GM23338 (cell line): ENCODE measurements at regions not wholly inside any gene's neighbourhood (a gene's known extent, or its start where the extent isn't known, plus 50 kb on each side); places are given as distances from the start of the nearest gene placed in this dataset.

Experiments
- ATAC-seq: fragments of 200-7000 bp; cut with Tn5 transposase; 3 replicates; pipeline ENCODE4 v1.9.1; 2020
- DNase-seq: peaks from one replicate; pipeline ENCODE4 v3.0.0-alpha.2; 2015; ENCODE audit warnings: low spot score
- H2AFZ ChIP-seq: fragments of 200-600 bp; sonication (generic); 2 replicates; pipeline ENCODE4 v1.8.0; 2016; ENCODE audit warnings: antibody characterized with exemption, mild to moderate bottlenecking, moderate library complexity
- H3F3A ChIP-seq: fragments of 200-600 bp; sonication (generic); replicated peaks from 2 replicates; pipeline ENCODE4 v1.8.0; 2017; ENCODE audit warnings: antibody characterized with exemption, mixed run types, low read depth
- H3K27ac ChIP-seq: fragments of 200-600 bp; sonication (generic); 2 replicates; pipeline ENCODE4 v1.6.1; 2016; ENCODE audit warnings: low read depth
- H3K27me3 ChIP-seq: fragments of 200-600 bp; sonication (generic); 2 replicates; pipeline ENCODE4 v1.8.0; 2016; ENCODE audit warnings: mild to moderate bottlenecking, mixed run types, moderate library complexity; ENCODE audit not compliant: insufficient read depth
- H3K36me3 ChIP-seq: fragments of 200-600 bp; sonication (generic); 2 replicates; pipeline ENCODE4 v1.8.0; 2016; ENCODE audit warnings: mild to moderate bottlenecking; ENCODE audit not compliant: insufficient read depth
- H3K4me1 ChIP-seq: fragments of 200-600 bp; sonication (generic); 2 replicates; pipeline ENCODE4 v1.8.0; 2016; ENCODE audit warnings: mild to moderate bottlenecking, moderate library complexity; ENCODE audit not compliant: insufficient read depth
- H3K4me2 ChIP-seq: fragments of 200-600 bp; sonication (generic); 2 replicates; pipeline ENCODE4 v1.7.1; 2017; ENCODE audit warnings: mixed run types
- H3K4me3 ChIP-seq: fragments of 200-600 bp; sonication (generic); 2 replicates; pipeline ENCODE4 v1.6.1; 2016; ENCODE audit warnings: mixed run types
- H3K79me2 ChIP-seq: fragments of 200-600 bp; sonication (generic); replicated peaks from 2 replicates; pipeline ENCODE4 v1.8.0; 2017; ENCODE audit warnings: mild to moderate bottlenecking; ENCODE audit not compliant: insufficient read depth
- H3K9me2 ChIP-seq: fragments of 200-600 bp; sonication (generic); 2 replicates; pipeline ENCODE4 v1.8.0; 2017; ENCODE audit not compliant: insufficient read depth
- H4K20me1 ChIP-seq: fragments of 200-600 bp; sonication (generic); replicated peaks from 2 replicates; pipeline ENCODE4 v1.8.0; 2017; ENCODE audit warnings: mild to moderate bottlenecking; ENCODE audit not compliant: insufficient read depth
- H3K27ac Mint-ChIP-seq: 2 replicates; pipeline ENCODE4 v1.8.0; 2020; ENCODE audit warnings: inconsistent platforms, mild to moderate bottlenecking, moderate library complexity, mixed read lengths
- H3K27me3 Mint-ChIP-seq: 3 replicates; pipeline ENCODE4 v1.8.0; 2022; ENCODE audit warnings: low read depth, mild to moderate bottlenecking, moderate library complexity, mixed read lengths, inconsistent platforms; ENCODE audit not compliant: insufficient read depth, poor library complexity
- H3K36me3 Mint-ChIP-seq: 3 replicates; pipeline ENCODE4 v1.8.0; 2021; ENCODE audit warnings: low read depth, mild to moderate bottlenecking, inconsistent platforms, moderate library complexity, mixed read lengths
- H3K4me1 Mint-ChIP-seq: 3 replicates; pipeline ENCODE4 v1.8.0; 2020; ENCODE audit warnings: mild to moderate bottlenecking, inconsistent platforms, mixed read lengths
- H3K4me3 Mint-ChIP-seq: 3 replicates; pipeline ENCODE4 v1.8.0; 2021; ENCODE audit warnings: moderate library complexity, mild to moderate bottlenecking, inconsistent platforms, mixed read lengths
- H3K9me3 Mint-ChIP-seq: 3 replicates; pipeline ENCODE4 v1.8.0; 2020; ENCODE audit warnings: moderate library complexity, mild to moderate bottlenecking, inconsistent platforms, mixed read lengths
- CTCF ChIP-seq, 2 experiments: fragments of 200-600 bp in 1 of 2; sonication (generic) in 1 of 2; conservative IDR thresholded peaks; 2 replicates each; pipeline versions ENCODE4 v1.5.1 to v1.6.1; 2016 to 2017; ENCODE audit warnings: antibody characterized with exemption in 2 of 2, low read depth in 2 of 2, mild to moderate bottlenecking in 2 of 2, moderate library complexity in 1 of 2
- EZH2 ChIP-seq: fragments of 200-600 bp; sonication (generic); IDR thresholded peaks from one replicate; pipeline ENCODE4 v1.8.0; 2017; ENCODE audit warnings: antibody characterized with exemption, mild to moderate bottlenecking, low read depth; ENCODE audit not compliant: unreplicated experiment
- JUNB ChIP-seq: IDR thresholded peaks from one replicate; pipeline ENCODE4 v1.6.1; 2016; ENCODE audit warnings: antibody characterized with exemption; ENCODE audit not compliant: unreplicated experiment
- POLR2AphosphoS5 ChIP-seq: IDR thresholded peaks from 2 replicates; pipeline ENCODE4 v1.6.1; 2016; ENCODE audit warnings: antibody characterized with exemption, low read depth
- ZNF331 ChIP-seq: fragments of 250-450 bp; sonication (Bioruptor Pico); IDR thresholded peaks from 2 replicates; pipeline ENCODE4 v1.5.0; 2020; ENCODE audit warnings: low read depth, mild to moderate bottlenecking, moderate library complexity
- TF ChIP-seq, protein P1 (sequence below): IDR thresholded peaks from 2 replicates; pipeline ENCODE4 v1.6.1; 2016; ENCODE audit warnings: antibody characterized with exemption

GRCh38 chr16:80323808-80324195 is 217.0 kb upstream of the DYNLRB2 start (continued):
- TF ChIP-seq, protein P1, sequence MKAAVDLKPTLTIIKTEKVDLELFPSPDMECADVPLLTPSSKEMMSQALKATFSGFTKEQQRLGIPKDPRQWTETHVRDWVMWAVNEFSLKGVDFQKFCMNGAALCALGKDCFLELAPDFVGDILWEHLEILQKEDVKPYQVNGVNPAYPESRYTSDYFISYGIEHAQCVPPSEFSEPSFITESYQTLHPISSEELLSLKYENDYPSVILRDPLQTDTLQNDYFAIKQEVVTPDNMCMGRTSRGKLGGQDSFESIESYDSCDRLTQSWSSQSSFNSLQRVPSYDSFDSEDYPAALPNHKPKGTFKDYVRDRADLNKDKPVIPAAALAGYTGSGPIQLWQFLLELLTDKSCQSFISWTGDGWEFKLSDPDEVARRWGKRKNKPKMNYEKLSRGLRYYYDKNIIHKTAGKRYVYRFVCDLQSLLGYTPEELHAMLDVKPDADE = no peak
- TF ChIP-seq CTCF (conservative IDR thresholded peaks at IDR 0.05; ENCODE audit: low read depth in 2 of 2) = no peak

GRCh38 chr16:80323187-80323807 is 217.5 kb upstream of the DYNLRB2 start:
- peaks cover 5% of the 10 kb centered on the region for H3K27me3 Mint-ChIP-seq
- H3K27ac Mint-ChIP-seq = peak overlapping the region; percentile 48; the same call in 1 of the 2 replicates
- H3K36me3 Mint-ChIP-seq = no peaks in the 10 kb centered on the region
- Histone ChIP-seq H3K27me3 (no peaks in the 10 kb centered on the region), H3K9me2 (peaks cover 10% of the 10 kb centered on the region; the same call in 1 of the 2 replicates), H3K4me3 (no peak overlapping the region), H3K27ac (no peak overlapping the region), H3K36me3 (no peaks in the 10 kb centered on the region), H3F3A (no peaks in the 10 kb centered on the region), H3K4me2 (0 out of 2 replicates have a peak overlapping the region, but pooled peaks have one; percentile 13), H4K20me1 (no peaks in the 10 kb centered on the region), H3K79me2 (no peaks in the 10 kb centered on the region), H2AFZ (no peak overlapping the region), H3K4me1 (peaks cover 8% of the 10 kb centered on the region; the same call in 1 of the 2 replicates)
- H3K4me3 Mint-ChIP-seq = no peak overlapping the region
- H3K4me1 Mint-ChIP-seq = peaks cover 16% of the 10 kb centered on the region
- DNase-seq = no peak
- ATAC-seq = no peak; the same call in 1 of the 3 replicates
- TF ChIP-seq CTCF (conservative IDR thresholded peaks at IDR 0.05; ENCODE audit: low read depth in 2 of 2) (no peak), EZH2 (no peak), ZNF331 (CRISPR knock-in tag) (no peak), POLR2AphosphoS5 (no peak), JUNB (no peak)
- TF ChIP-seq, protein P1 = no peak
- no peaks in the 10 kb centered on the region for H3K9me3 Mint-ChIP-seq
